ENCODE measurements at regions not wholly inside any gene's neighbourhood (a gene's known extent, or its start where the extent isn't known, plus 50 kb on each side); places are given as distances from the start of the nearest gene placed in this dataset.

GRCh38 chr6:90982581-90982980 lies 395.7 kb upstream of the MAP3K7 start:
- ATAC-seq (no peak), DNase-seq (no peak)
- H3K4me3 ChIP-seq (ENCODE audit: low read length), result no peak overlapping the region
- H3K27ac ChIP-seq (ENCODE audit: low read length), result no peak overlapping the region
- H3K27me3 ChIP-seq (ENCODE audit: control insufficient read depth, insufficient read depth), result no peaks in the 10 kb centered on the region
- no peaks in the 10 kb centered on the region for H3K9me3 ChIP-seq (ENCODE audit: control insufficient read depth, low read length)
- WGBS, result 92% methylated on average over 7 of the region's 7 CpGs
- H3K4me1 ChIP-seq (ENCODE audit: control insufficient read depth, insufficient read depth, low read length), result no peaks in the 10 kb centered on the region
- intact Hi-C loops (cut with DNase I), result no loop called here

- H3K4me3 ChIP-seq (ENCODE audit: low read length), result no peak overlapping the region
- ATAC-seq (no peak), DNase-seq (no peak)
- intact Hi-C loops (cut with DNase I), result no loop called here
- H3K27ac ChIP-seq (ENCODE audit: low read length), result no peak overlapping the region
- no peaks in the 10 kb centered on the region for H3K9me3 ChIP-seq (ENCODE audit: control insufficient read depth, low read length)
- H3K27me3 ChIP-seq (ENCODE audit: control insufficient read depth, insufficient read depth), result no peaks in the 10 kb centered on the region
- H3K4me1 ChIP-seq (ENCODE audit: control insufficient read depth, insufficient read depth, low read length), result no peaks in the 10 kb centered on the region
- WGBS, result 95% methylated on average over 3 of the region's 3 CpGs
Observed at GRCh38 chr6:90982051-90982450, 395.2 kb upstream of the MAP3K7 start.

GRCh38 chr6:90978046-90978445 lies 391.2 kb upstream of the MAP3K7 start:
- Histone ChIP-seq H3K27me3 (ENCODE audit: control insufficient read depth, insufficient read depth) (no peaks in the 10 kb centered on the region), H3K9me3 (ENCODE audit: control insufficient read depth, low read length) (no peaks in the 10 kb centered on the region), H3K4me1 (ENCODE audit: control insufficient read depth, insufficient read depth, low read length) (no peaks in the 10 kb centered on the region), H3K27ac (ENCODE audit: low read length) (no peak overlapping the region), H3K4me3 (ENCODE audit: low read length) (no peak overlapping the region)
- intact Hi-C loops (cut with DNase I), result no loop called here
- WGBS, result 55% methylated on average over 4 of the region's 4 CpGs
- DNase-seq (no peak), ATAC-seq (no peak)

GRCh38 chr6:90977513-90977912 lies 390.6 kb upstream of the MAP3K7 start:
- no peaks in the 10 kb centered on the region for H3K4me1 ChIP-seq (ENCODE audit: control insufficient read depth, insufficient read depth, low read length)
- H3K27ac ChIP-seq (ENCODE audit: low read length), result no peak overlapping the region
- ATAC-seq, result no peak
- intact Hi-C loops (cut with DNase I), result no loop called here
- H3K9me3 ChIP-seq (ENCODE audit: control insufficient read depth, low read length), result no peaks in the 10 kb centered on the region
- H3K4me3 ChIP-seq (ENCODE audit: low read length), result no peak overlapping the region
- DNase-seq, result no peak
- 55% methylated on average over 1 of the region's 1 CpG for WGBS
- no peaks in the 10 kb centered on the region for H3K27me3 ChIP-seq (ENCODE audit: control insufficient read depth, insufficient read depth)

GRCh38 chr6:90976341-90976740 lies 389.5 kb upstream of the MAP3K7 start:
- intact Hi-C loops (cut with DNase I), result no loop called here
- ATAC-seq, result no peak
- no peaks in the 10 kb centered on the region for H3K27me3 ChIP-seq (ENCODE audit: control insufficient read depth, insufficient read depth)
- no peaks in the 10 kb centered on the region for H3K9me3 ChIP-seq (ENCODE audit: control insufficient read depth, low read length)
- WGBS, result 68% methylated on average over 2 of the region's 2 CpGs
- H3K4me1 ChIP-seq (ENCODE audit: control insufficient read depth, insufficient read depth, low read length), result no peaks in the 10 kb centered on the region
- no peak for DNase-seq
- H3K4me3 ChIP-seq (ENCODE audit: low read length), result no peak overlapping the region
- no peak overlapping the region for H3K27ac ChIP-seq (ENCODE audit: low read length)

- H3K27ac ChIP-seq (ENCODE audit: low read length), result no peak overlapping the region
- DNase-seq, result no peak
- ATAC-seq, result no peak
- WGBS, result 76% methylated on average over 2 of the region's 2 CpGs
- no peaks in the 10 kb centered on the region for H3K27me3 ChIP-seq (ENCODE audit: control insufficient read depth, insufficient read depth)
- intact Hi-C loops (cut with DNase I), result no loop called here
- H3K9me3 ChIP-seq (ENCODE audit: control insufficient read depth, low read length), result no peaks in the 10 kb centered on the region
- H3K4me3 ChIP-seq (ENCODE audit: low read length), result no peak overlapping the region
- no peaks in the 10 kb centered on the region for H3K4me1 ChIP-seq (ENCODE audit: control insufficient read depth, insufficient read depth, low read length)
Observed at GRCh38 chr6:90975741-90976140, 388.9 kb upstream of the MAP3K7 start.

GRCh38 chr6:90973188-90973587 lies 386.3 kb upstream of the MAP3K7 start:
- no peaks in the 10 kb centered on the region for H3K27me3 ChIP-seq (ENCODE audit: control insufficient read depth, insufficient read depth)
- H3K9me3 ChIP-seq (ENCODE audit: control insufficient read depth, low read length), result no peaks in the 10 kb centered on the region
- intact Hi-C loops (cut with DNase I), result no loop called here
- no peak overlapping the region for H3K27ac ChIP-seq (ENCODE audit: low read length)
- no peak overlapping the region for H3K4me3 ChIP-seq (ENCODE audit: low read length)
- no peak for DNase-seq
- no peak for ATAC-seq
- H3K4me1 ChIP-seq (ENCODE audit: control insufficient read depth, insufficient read depth, low read length), result no peaks in the 10 kb centered on the region

GRCh38 chr6:90970672-90971071 lies 383.8 kb upstream of the MAP3K7 start:
- H3K4me3 ChIP-seq (ENCODE audit: low read length), result no peak overlapping the region
- DNase-seq (no peak), ATAC-seq (no peak)
- intact Hi-C loops (cut with DNase I), result no loop called here
- no peak overlapping the region for H3K27ac ChIP-seq (ENCODE audit: low read length)
- H3K27me3 ChIP-seq (ENCODE audit: control insufficient read depth, insufficient read depth), result no peaks in the 10 kb centered on the region
- H3K4me1 ChIP-seq (ENCODE audit: control insufficient read depth, insufficient read depth, low read length), result no peaks in the 10 kb centered on the region
- H3K9me3 ChIP-seq (ENCODE audit: control insufficient read depth, low read length), result no peaks in the 10 kb centered on the region

- intact Hi-C loops (cut with DNase I), result no loop called here
- ATAC-seq, result no peak
- 87% methylated on average over 3 of the region's 3 CpGs for WGBS
Observed at GRCh38 chr6:90967471-90967870, 380.6 kb upstream of the MAP3K7 start.

GRCh38 chr6:90960324-90960723 lies 373.5 kb upstream of the MAP3K7 start:
- DNase-seq, result no peak
- no peak overlapping the region for H3K27ac ChIP-seq (ENCODE audit: low read length)
- H3K4me1 ChIP-seq (ENCODE audit: control insufficient read depth, insufficient read depth, low read length), result no peaks in the 10 kb centered on the region
- no peaks in the 10 kb centered on the region for H3K27me3 ChIP-seq (ENCODE audit: control insufficient read depth, insufficient read depth)
- no peak overlapping the region for H3K4me3 ChIP-seq (ENCODE audit: low read length)
- no peak for ATAC-seq
- no peaks in the 10 kb centered on the region for H3K9me3 ChIP-seq (ENCODE audit: control insufficient read depth, low read length)
- intact Hi-C loops (cut with DNase I), result no loop called here
- 86% methylated on average over 2 of the region's 2 CpGs for WGBS

More at GRCh38 chr6:90967471-90967870, 380.6 kb upstream of the MAP3K7 start:
- Histone ChIP-seq H3K27me3 (ENCODE audit: control insufficient read depth, insufficient read depth) (no peaks in the 10 kb centered on the region), H3K4me1 (ENCODE audit: control insufficient read depth, insufficient read depth, low read length) (no peaks in the 10 kb centered on the region), H3K9me3 (ENCODE audit: control insufficient read depth, low read length) (no peaks in the 10 kb centered on the region), H3K27ac (ENCODE audit: low read length) (no peak overlapping the region), H3K4me3 (ENCODE audit: low read length) (no peak overlapping the region)
- no peak for DNase-seq

- 89% methylated on average over 3 of the region's 3 CpGs for WGBS
Observed at GRCh38 chr6:90955246-90955645, 368.4 kb upstream of the MAP3K7 start.

GRCh38 chr6:90953405-90954161 lies 366.7 kb upstream of the MAP3K7 start:
- ATAC-seq (no peak), DNase-seq (no peak)
- Histone ChIP-seq H3K4me1 (ENCODE audit: control insufficient read depth, insufficient read depth, low read length) (no peaks in the 10 kb centered on the region), H3K4me3 (ENCODE audit: low read length) (no peak overlapping the region), H3K9me3 (ENCODE audit: control insufficient read depth, low read length) (no peaks in the 10 kb centered on the region), H3K27me3 (ENCODE audit: control insufficient read depth, insufficient read depth) (no peaks in the 10 kb centered on the region), H3K27ac (ENCODE audit: low read length) (no peak overlapping the region)
- intact Hi-C loops (cut with DNase I), result no loop called here

More at GRCh38 chr6:90955246-90955645, 368.4 kb upstream of the MAP3K7 start:
- no peak overlapping the region for H3K27ac ChIP-seq (ENCODE audit: low read length)
- no peak overlapping the region for H3K4me3 ChIP-seq (ENCODE audit: low read length)
- no peaks in the 10 kb centered on the region for H3K27me3 ChIP-seq (ENCODE audit: control insufficient read depth, insufficient read depth)
- no peaks in the 10 kb centered on the region for H3K9me3 ChIP-seq (ENCODE audit: control insufficient read depth, low read length)
- DNase-seq (no peak), ATAC-seq (no peak)
- H3K4me1 ChIP-seq (ENCODE audit: control insufficient read depth, insufficient read depth, low read length), result no peaks in the 10 kb centered on the region
- intact Hi-C loops (cut with DNase I), result no loop called here
